ENCODE measurements at regions not wholly inside any gene's neighbourhood (a gene's known extent, or its start where the extent isn't known, plus 50 kb on each side); places are given as distances from the start of the nearest gene placed in this dataset.

DNA sequence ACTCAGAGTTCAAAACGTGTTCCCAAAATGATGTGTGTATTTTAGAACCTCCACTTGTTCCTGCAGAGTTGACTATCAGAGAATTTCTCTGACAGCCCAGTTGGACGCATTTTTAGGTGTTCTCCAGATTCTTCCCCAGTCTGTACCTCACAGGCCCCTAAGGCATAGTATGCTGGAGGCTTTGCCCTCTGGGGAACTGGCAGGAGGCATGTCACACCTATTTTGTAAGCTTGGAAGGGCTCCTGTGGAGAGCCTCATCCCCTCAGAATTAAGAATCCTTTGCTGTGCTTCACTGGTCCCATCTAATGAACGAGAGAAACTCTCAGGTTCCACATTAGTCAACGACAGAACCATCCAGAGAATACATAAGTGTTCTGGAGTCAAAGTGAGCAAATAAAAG lies 144.1 kb upstream of the SLC30A5 start:
- Histone ChIP-seq H3K4me1 (ENCODE audit: insufficient read depth, low read length) (no peaks in the 10 kb centered on the region), H3K27ac (ENCODE audit: extremely low read length, insufficient read depth, low read length) (no peak overlapping the region), H3K4me2 (ENCODE audit: low read depth, low read length) (no peak overlapping the region), H3K36me3 (replicated peaks in 1 of 2; ENCODE audit: control insufficient read depth in 1 of 2, insufficient read depth in 2 of 2, low read length in 2 of 2) (no peaks in the 10 kb centered on the region), H3K4me3 (replicated peaks in 1 of 3; ENCODE audit: insufficient read depth in 1 of 3, low read depth in 2 of 3, low read length in 3 of 3) (no peak overlapping the region), H2AFZ (ENCODE audit: low read length) (no peak overlapping the region), H4K20me1 (ENCODE audit: insufficient read depth, low read length) (no peaks in the 10 kb centered on the region), H3K9me3 (ENCODE audit: low read length) (no peaks in the 10 kb centered on the region), H3K9ac (ENCODE audit: insufficient read depth, low read depth, low read length) (no peak overlapping the region), H3K27me3 (ENCODE audit: control insufficient read depth in 1 of 2, insufficient read depth in 2 of 2, low read length in 2 of 2) (peaks cover 0 to 10% of the 10 kb centered on the region in 2 experiments; a peak in 1 of 5 replicates), H3K79me2 (ENCODE audit: insufficient read depth, low read length) (no peaks in the 10 kb centered on the region)
- in situ Hi-C loops (cut with HindIII; ENCODE audit: extremely low pct_ligation_motif_present, low pct_unique_long_range_greater_than_20kb), result no loop called here
- ATAC-seq (no peak), DNase-seq (ENCODE audit: low spot score) (no peak), FAIRE-seq (no peak)
- no TSS peak for BruUV-seq (replicated peaks)
- POLR2A ChIA-PET, result no interaction called here
- intact Hi-C loops (cut with micrococcal nuclease; ENCODE audit: unreplicated experiment), result no loop called here
- CTCF ChIA-PET (ENCODE audit: low intra/inter-chr PET ratio, low total read pairs), result no interaction called here
- 0% methylated on average over 4 of the region's 4 CpGs for WGBS (ENCODE audit: low lambda C conversion rate)
- TF ChIP-seq, protein P1, sequence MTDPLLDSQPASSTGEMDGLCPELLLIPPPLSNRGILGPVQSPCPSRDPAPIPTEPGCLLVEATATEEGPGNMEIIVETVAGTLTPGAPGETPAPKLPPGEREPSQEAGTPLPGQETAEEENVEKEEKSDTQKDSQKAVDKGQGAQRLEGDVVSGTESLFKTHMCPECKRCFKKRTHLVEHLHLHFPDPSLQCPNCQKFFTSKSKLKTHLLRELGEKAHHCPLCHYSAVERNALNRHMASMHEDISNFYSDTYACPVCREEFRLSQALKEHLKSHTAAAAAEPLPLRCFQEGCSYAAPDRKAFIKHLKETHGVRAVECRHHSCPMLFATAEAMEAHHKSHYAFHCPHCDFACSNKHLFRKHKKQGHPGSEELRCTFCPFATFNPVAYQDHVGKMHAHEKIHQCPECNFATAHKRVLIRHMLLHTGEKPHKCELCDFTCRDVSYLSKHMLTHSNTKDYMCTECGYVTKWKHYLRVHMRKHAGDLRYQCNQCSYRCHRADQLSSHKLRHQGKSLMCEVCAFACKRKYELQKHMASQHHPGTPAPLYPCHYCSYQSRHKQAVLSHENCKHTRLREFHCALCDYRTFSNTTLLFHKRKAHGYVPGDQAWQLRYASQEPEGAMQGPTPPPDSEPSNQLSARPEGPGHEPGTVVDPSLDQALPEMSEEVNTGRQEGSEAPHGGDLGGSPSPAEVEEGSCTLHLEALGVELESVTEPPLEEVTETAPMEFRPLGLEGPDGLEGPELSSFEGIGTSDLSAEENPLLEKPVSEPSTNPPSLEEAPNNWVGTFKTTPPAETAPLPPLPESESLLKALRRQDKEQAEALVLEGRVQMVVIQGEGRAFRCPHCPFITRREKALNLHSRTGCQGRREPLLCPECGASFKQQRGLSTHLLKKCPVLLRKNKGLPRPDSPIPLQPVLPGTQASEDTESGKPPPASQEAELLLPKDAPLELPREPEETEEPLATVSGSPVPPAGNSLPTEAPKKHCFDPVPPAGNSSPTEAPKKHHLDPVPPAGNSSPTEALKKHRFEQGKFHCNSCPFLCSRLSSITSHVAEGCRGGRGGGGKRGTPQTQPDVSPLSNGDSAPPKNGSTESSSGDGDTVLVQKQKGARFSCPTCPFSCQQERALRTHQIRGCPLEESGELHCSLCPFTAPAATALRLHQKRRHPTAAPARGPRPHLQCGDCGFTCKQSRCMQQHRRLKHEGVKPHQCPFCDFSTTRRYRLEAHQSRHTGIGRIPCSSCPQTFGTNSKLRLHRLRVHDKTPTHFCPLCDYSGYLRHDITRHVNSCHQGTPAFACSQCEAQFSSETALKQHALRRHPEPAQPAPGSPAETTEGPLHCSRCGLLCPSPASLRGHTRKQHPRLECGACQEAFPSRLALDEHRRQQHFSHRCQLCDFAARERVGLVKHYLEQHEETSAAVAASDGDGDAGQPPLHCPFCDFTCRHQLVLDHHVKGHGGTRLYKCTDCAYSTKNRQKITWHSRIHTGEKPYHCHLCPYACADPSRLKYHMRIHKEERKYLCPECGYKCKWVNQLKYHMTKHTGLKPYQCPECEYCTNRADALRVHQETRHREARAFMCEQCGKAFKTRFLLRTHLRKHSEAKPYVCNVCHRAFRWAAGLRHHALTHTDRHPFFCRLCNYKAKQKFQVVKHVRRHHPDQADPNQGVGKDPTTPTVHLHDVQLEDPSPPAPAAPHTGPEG (CRISPR knock-in tag; IDR thresholded peaks at IDR 0.05), result no peak
- TF ChIP-seq CBX2 (IDR thresholded peaks at IDR 0.05; ENCODE audit: low read depth, low read length), result no peak
- no peak for TF ChIP-seq CBX2 (CRISPR knock-in tag; IDR thresholded peaks at IDR 0.05; ENCODE audit: low read depth)
- TF ChIP-seq, protein P2, sequence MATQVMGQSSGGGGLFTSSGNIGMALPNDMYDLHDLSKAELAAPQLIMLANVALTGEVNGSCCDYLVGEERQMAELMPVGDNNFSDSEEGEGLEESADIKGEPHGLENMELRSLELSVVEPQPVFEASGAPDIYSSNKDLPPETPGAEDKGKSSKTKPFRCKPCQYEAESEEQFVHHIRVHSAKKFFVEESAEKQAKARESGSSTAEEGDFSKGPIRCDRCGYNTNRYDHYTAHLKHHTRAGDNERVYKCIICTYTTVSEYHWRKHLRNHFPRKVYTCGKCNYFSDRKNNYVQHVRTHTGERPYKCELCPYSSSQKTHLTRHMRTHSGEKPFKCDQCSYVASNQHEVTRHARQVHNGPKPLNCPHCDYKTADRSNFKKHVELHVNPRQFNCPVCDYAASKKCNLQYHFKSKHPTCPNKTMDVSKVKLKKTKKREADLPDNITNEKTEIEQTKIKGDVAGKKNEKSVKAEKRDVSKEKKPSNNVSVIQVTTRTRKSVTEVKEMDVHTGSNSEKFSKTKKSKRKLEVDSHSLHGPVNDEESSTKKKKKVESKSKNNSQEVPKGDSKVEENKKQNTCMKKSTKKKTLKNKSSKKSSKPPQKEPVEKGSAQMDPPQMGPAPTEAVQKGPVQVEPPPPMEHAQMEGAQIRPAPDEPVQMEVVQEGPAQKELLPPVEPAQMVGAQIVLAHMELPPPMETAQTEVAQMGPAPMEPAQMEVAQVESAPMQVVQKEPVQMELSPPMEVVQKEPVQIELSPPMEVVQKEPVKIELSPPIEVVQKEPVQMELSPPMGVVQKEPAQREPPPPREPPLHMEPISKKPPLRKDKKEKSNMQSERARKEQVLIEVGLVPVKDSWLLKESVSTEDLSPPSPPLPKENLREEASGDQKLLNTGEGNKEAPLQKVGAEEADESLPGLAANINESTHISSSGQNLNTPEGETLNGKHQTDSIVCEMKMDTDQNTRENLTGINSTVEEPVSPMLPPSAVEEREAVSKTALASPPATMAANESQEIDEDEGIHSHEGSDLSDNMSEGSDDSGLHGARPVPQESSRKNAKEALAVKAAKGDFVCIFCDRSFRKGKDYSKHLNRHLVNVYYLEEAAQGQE (IDR thresholded peaks at IDR 0.05; ENCODE audit: borderline replicate concordance in 1 of 2, low read depth in 1 of 2, low read length in 2 of 2), result no peak
- TF ChIP-seq ZNF30 (CRISPR knock-in tag; IDR thresholded peaks at IDR 0.05), result no peak
- TF ChIP-seq ZNF615 (CRISPR knock-in tag; IDR thresholded peaks at IDR 0.05; ENCODE audit: borderline replicate concordance), result no peak
- no peak for TF ChIP-seq ZNF556 (CRISPR knock-in tag; IDR thresholded peaks at IDR 0.05; ENCODE audit: borderline replicate concordance)
- TF ChIP-seq SMAD9 (CRISPR knock-in tag; IDR thresholded peaks at IDR 0.05), result no peak
- TF ChIP-seq JUND (CRISPR knock-in tag; IDR thresholded peaks at IDR 0.05), result no peak
- TF ChIP-seq, protein P3, sequence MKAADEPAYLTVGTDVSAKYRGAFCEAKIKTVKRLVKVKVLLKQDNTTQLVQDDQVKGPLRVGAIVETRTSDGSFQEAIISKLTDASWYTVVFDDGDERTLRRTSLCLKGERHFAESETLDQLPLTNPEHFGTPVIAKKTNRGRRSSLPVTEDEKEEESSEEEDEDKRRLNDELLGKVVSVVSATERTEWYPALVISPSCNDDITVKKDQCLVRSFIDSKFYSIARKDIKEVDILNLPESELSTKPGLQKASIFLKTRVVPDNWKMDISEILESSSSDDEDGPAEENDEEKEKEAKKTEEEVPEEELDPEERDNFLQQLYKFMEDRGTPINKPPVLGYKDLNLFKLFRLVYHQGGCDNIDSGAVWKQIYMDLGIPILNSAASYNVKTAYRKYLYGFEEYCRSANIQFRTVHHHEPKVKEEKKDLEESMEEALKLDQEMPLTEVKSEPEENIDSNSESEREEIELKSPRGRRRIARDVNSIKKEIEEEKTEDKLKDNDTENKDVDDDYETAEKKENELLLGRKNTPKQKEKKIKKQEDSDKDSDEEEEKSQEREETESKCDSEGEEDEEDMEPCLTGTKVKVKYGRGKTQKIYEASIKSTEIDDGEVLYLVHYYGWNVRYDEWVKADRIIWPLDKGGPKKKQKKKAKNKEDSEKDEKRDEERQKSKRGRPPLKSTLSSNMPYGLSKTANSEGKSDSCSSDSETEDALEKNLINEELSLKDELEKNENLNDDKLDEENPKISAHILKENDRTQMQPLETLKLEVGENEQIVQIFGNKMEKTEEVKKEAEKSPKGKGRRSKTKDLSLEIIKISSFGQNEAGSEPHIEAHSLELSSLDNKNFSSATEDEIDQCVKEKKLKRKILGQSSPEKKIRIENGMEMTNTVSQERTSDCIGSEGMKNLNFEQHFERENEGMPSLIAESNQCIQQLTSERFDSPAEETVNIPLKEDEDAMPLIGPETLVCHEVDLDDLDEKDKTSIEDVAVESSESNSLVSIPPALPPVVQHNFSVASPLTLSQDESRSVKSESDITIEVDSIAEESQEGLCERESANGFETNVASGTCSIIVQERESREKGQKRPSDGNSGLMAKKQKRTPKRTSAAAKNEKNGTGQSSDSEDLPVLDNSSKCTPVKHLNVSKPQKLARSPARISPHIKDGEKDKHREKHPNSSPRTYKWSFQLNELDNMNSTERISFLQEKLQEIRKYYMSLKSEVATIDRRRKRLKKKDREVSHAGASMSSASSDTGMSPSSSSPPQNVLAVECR (CRISPR knock-in tag; IDR thresholded peaks at IDR 0.05; ENCODE audit: borderline replicate concordance), result no peak

All from HepG2 (cell line).